Keratinocyte (primary cell): ENCODE measurements at regions not wholly inside any gene's neighbourhood (a gene's known extent, or its start where the extent isn't known, plus 50 kb on each side); places are given as distances from the start of the nearest gene placed in this dataset.

Experiments used
- DNase-seq: peaks from one replicate; pipeline ENCODE4 v3.0.0-alpha.2; 2011; ENCODE audit warnings: low read depth, missing footprints, low spot score
- FAIRE-seq: peaks from 2 replicates; lab custom pipeline; 2011; peaks lifted over from hg19 to GRCh38; lab: Jason Lieb, UNC
- H2AFZ ChIP-seq: 2 replicates; pipeline ENCODE4 v1.6.0; 2012; ENCODE audit warnings: low read length, control low read depth, inconsistent platforms; ENCODE audit not compliant: control insufficient read depth
- H3K27ac ChIP-seq: 2 replicates; pipeline ENCODE4 v1.5.1; 2011; ENCODE audit warnings: low read length; ENCODE audit not compliant: control insufficient read depth, insufficient read depth
- H3K27me3 ChIP-seq: 3 replicates; pipeline ENCODE4 v1.6.0; 2011; ENCODE audit warnings: low read length; ENCODE audit not compliant: control insufficient read depth, insufficient read depth; ENCODE audit errors: extremely low read depth
- H3K36me3 ChIP-seq, 2 experiments: 2 replicates in 1 of 2; 3 replicates in 1 of 2; pipeline ENCODE4 v1.5.1; 2011; ENCODE audit warnings: low read length in 2 of 2, mild to moderate bottlenecking in 1 of 2; ENCODE audit not compliant: control insufficient read depth in 2 of 2, insufficient read depth in 2 of 2; ENCODE audit errors: extremely low read depth in 1 of 2
- H3K4me1 ChIP-seq: 3 replicates; pipeline ENCODE4 v1.5.1; 2011; ENCODE audit warnings: low read length; ENCODE audit not compliant: control insufficient read depth, insufficient read depth; ENCODE audit errors: extremely low read depth
- H3K4me2 ChIP-seq: 3 replicates; pipeline ENCODE4 v1.6.0; 2011; ENCODE audit warnings: low read depth, low read length; ENCODE audit not compliant: control insufficient read depth, insufficient read depth; ENCODE audit errors: extremely low read depth
- H3K4me3 ChIP-seq, 3 experiments: fragments of 200-600 bp in 1 of 3; sonication (generic) in 1 of 3; 2 replicates in 2 of 3; 3 replicates in 1 of 3; pipeline ENCODE4 v1.5.1; 2011 to 2016; ENCODE audit warnings: low read length in 3 of 3, mild to moderate bottlenecking in 3 of 3, control low read depth in 2 of 3, inconsistent platforms in 1 of 3, low read depth in 1 of 3, mixed read lengths in 1 of 3, mixed run types in 1 of 3, moderate library complexity in 1 of 3; ENCODE audit not compliant: control insufficient read depth in 2 of 3, insufficient read depth in 2 of 3; ENCODE audit errors: extremely low read depth in 1 of 3
- H3K79me2 ChIP-seq: 2 replicates; pipeline ENCODE4 v1.6.0; 2012; ENCODE audit warnings: low read length; ENCODE audit not compliant: control insufficient read depth, insufficient read depth
- H3K9ac ChIP-seq: 3 replicates; pipeline ENCODE4 v1.6.0; 2011; ENCODE audit warnings: low read length; ENCODE audit not compliant: control insufficient read depth, insufficient read depth; ENCODE audit errors: extremely low read depth
- H3K9me1 ChIP-seq: 3 replicates; pipeline ENCODE4 v1.6.0; 2011; ENCODE audit warnings: low read length; ENCODE audit not compliant: control insufficient read depth, insufficient read depth; ENCODE audit errors: extremely low read depth
- H3K9me3 ChIP-seq: 2 replicates; pipeline ENCODE4 v1.5.1; 2012; ENCODE audit warnings: low read depth, low read length; ENCODE audit not compliant: control insufficient read depth
- H4K20me1 ChIP-seq: 3 replicates; pipeline ENCODE4 v1.6.0; 2011; ENCODE audit warnings: low read length; ENCODE audit not compliant: control insufficient read depth, insufficient read depth; ENCODE audit errors: extremely low read depth
- CTCF ChIP-seq, 3 experiments: IDR thresholded peaks in 1 of 3; conservative IDR thresholded peaks in 1 of 3; optimal IDR thresholded peaks in 1 of 3; 2 replicates in 2 of 3; 3 replicates in 1 of 3; pipeline versions ENCODE3 to v1.5.1; 2011; ENCODE audit warnings: low read length in 3 of 3, mild to moderate bottlenecking in 3 of 3, moderate library complexity in 2 of 3, control low read depth in 1 of 3, inconsistent platforms in 1 of 3; ENCODE audit not compliant: insufficient read depth in 2 of 3; ENCODE audit errors: extremely low read depth in 1 of 3
- EZH2 ChIP-seq: IDR thresholded peaks from one replicate; pipeline ENCODE4 v1.6.1; 2012; ENCODE audit warnings: inconsistent platforms, mild to moderate bottlenecking, low read length, moderate library complexity
- dilution Hi-C: fragments of 300-500 bp; cut with MboI; formaldehyde crosslinking; loops from one replicate; pipeline ENCODE4 v1.7.0; 2020; ENCODE audit warnings: low sequenced_read_pairs; ENCODE audit not compliant: extremely low pct_ligation_motif_present

- no peak overlapping the region for H3K4me3 ChIP-seq
- H3K79me2 ChIP-seq: no peaks in the 10 kb centered on the region
- no peaks in the 10 kb centered on the region for H3K36me3 ChIP-seq
- H3K27me3 ChIP-seq: peaks cover 24% of the 10 kb centered on the region
- FAIRE-seq (no peak), DNase-seq (no peak)
- TF ChIP-seq CTCF (optimal IDR thresholded peaks at IDR 0.05 in 1 of 3, IDR thresholded peaks at IDR 0.05 in 1 of 3, conservative IDR thresholded peaks at IDR 0.05 in 1 of 3; ENCODE audit: extremely low read depth in 1 of 3, insufficient read depth in 2 of 3, low read length in 3 of 3) (no peak), EZH2 (no peak)
- H2AFZ ChIP-seq: no peak overlapping the region
- H4K20me1 ChIP-seq: no peaks in the 10 kb centered on the region
- dilution Hi-C loops: no loop called here
- no peak overlapping the region for H3K9ac ChIP-seq
- H3K4me2 ChIP-seq: no peak overlapping the region
- H3K9me1 ChIP-seq: no peaks in the 10 kb centered on the region
- H3K4me1 ChIP-seq: no peaks in the 10 kb centered on the region
- H3K9me3 ChIP-seq: no peaks in the 10 kb centered on the region
- H3K27ac ChIP-seq: no peak overlapping the region
Measured at GRCh38 chr20:61050336-61050890, 201.6 kb upstream of the CDH4 start.

GRCh38 chr20:61052195-61052750 is 199.8 kb upstream of the CDH4 start:
- H3K9me3 ChIP-seq: no peaks in the 10 kb centered on the region
- no peaks in the 10 kb centered on the region for H3K4me1 ChIP-seq
- no peak overlapping the region for H3K4me2 ChIP-seq
- peaks cover 24% of the 10 kb centered on the region for H3K27me3 ChIP-seq
- no peaks in the 10 kb centered on the region for H3K79me2 ChIP-seq
- no peak overlapping the region for H3K4me3 ChIP-seq
- DNase-seq: no peak
- dilution Hi-C loops: no loop called here
- no peak overlapping the region for H2AFZ ChIP-seq
- TF ChIP-seq EZH2: no peak
- H3K9ac ChIP-seq: no peak overlapping the region
- FAIRE-seq: no peak
- no peaks in the 10 kb centered on the region for H3K36me3 ChIP-seq
- H3K27ac ChIP-seq: no peak overlapping the region
- H3K9me1 ChIP-seq: no peaks in the 10 kb centered on the region
- H4K20me1 ChIP-seq: no peaks in the 10 kb centered on the region
